ENCODE measurements at regions not wholly inside any gene's neighbourhood (a gene's known extent, or its start where the extent isn't known, plus 50 kb on each side); places are given as distances from the start of the nearest gene placed in this dataset.
A peak's percentile ranks its signal among the peaks of the same experiment; 100 is the strongest.

- dilution Hi-C loops (cut with MboI; ENCODE audit: extremely low pct_ligation_motif_present, low sequenced_read_pairs): no loop called here
Measured at GRCh38 chr18:39972521-39972920, 1982.5 kb upstream of the PIK3C3 start.

More at GRCh38 chr18:39972521-39972920, 1982.5 kb upstream of the PIK3C3 start:
- H3K4me2 ChIP-seq (ENCODE audit: insufficient read depth, low read length): peak overlapping the region; percentile 4
- H3K9me3 ChIP-seq (replicated peaks; ENCODE audit: control insufficient read depth, insufficient read depth, low read length): no peaks in the 10 kb centered on the region
- H3K27ac ChIP-seq (ENCODE audit: insufficient read depth, low read depth, low read length): no peak overlapping the region
- no peaks in the 10 kb centered on the region for H4K20me1 ChIP-seq (replicated peaks; ENCODE audit: control insufficient read depth, extremely low read depth, insufficient read depth, low read length)
- H3K27me3 ChIP-seq (ENCODE audit: control insufficient read depth in 2 of 2, insufficient read depth in 2 of 2, low read length in 2 of 2): no peaks in the 10 kb centered on the region
- H3K9ac ChIP-seq (replicated peaks; ENCODE audit: extremely low read depth, insufficient read depth, low read length): no peak overlapping the region
- peaks cover 28% of the 10 kb centered on the region for H3K4me1 ChIP-seq (ENCODE audit: control insufficient read depth, extremely low read depth, insufficient read depth, low read length)
- no peaks in the 10 kb centered on the region for H3K9me1 ChIP-seq (replicated peaks; ENCODE audit: control insufficient read depth, extremely low read depth, insufficient read depth, low read length)
- no peak for FAIRE-seq
- H2AFZ ChIP-seq (ENCODE audit: low read depth, low read length): no peak overlapping the region
- no peak for TF ChIP-seq POLR2AphosphoS5 (IDR thresholded peaks at IDR 0.05; ENCODE audit: insufficient read depth, low read depth, low read length)
- no peak for TF ChIP-seq MYC (IDR thresholded peaks at IDR 0.05; ENCODE audit: low read depth, low read length)
- no peak for TF ChIP-seq EZH2 (IDR thresholded peaks at IDR 0.05; ENCODE audit: borderline replicate concordance, low read depth, low read length, severe bottlenecking)
- TF ChIP-seq MAX (IDR thresholded peaks at IDR 0.05; ENCODE audit: insufficient read depth, insufficient read length): no peak
- TF ChIP-seq FOS (IDR thresholded peaks at IDR 0.05; ENCODE audit: borderline replicate concordance, insufficient read depth, low read length): no peak
- TF ChIP-seq GATA2 (IDR thresholded peaks at IDR 0.05; ENCODE audit: insufficient read depth, insufficient read length, low read depth, low read length): no peak
- no peak for TF ChIP-seq JUN (IDR thresholded peaks at IDR 0.05; ENCODE audit: borderline replicate concordance, insufficient read depth, insufficient read length, low read depth)
- TF ChIP-seq CTCF (IDR thresholded peaks at IDR 0.05; ENCODE audit: extremely low read depth in 1 of 2, insufficient read depth in 1 of 2, low read depth in 1 of 2, low read length in 2 of 2): no peak
- H3K36me3 ChIP-seq (ENCODE audit: control insufficient read depth in 2 of 2, extremely low read depth in 1 of 2, insufficient read depth in 2 of 2, low read length in 2 of 2): no peaks in the 10 kb centered on the region
- ChIA-PET POLR2A (no interaction called here), CTCF (no interaction called here)
- intact Hi-C loops (cut with micrococcal nuclease): loop anchor here (5.0 kb wide), 1 partner anchor 915 kb away; no protein-coding TSS in a partner anchor
- no peak overlapping the region for H3K4me3 ChIP-seq (replicated peaks in 1 of 3; ENCODE audit: insufficient read depth in 1 of 3, low read depth in 1 of 3, low read length in 3 of 3)
- TSS peak; percentile 2 for BruUV-seq (replicated peaks)
- H3K79me2 ChIP-seq (ENCODE audit: control insufficient read depth, insufficient read depth, low read length): no peaks in the 10 kb centered on the region
- DNase-seq (ENCODE audit: low read depth, low spot score): peak; percentile 19

Data from endothelial cell of umbilical vein (primary cell).